GM12878 (cell line): ENCODE measurements at regions not wholly inside any gene's neighbourhood (a gene's known extent, or its start where the extent isn't known, plus 50 kb on each side); places are given as distances from the start of the nearest gene placed in this dataset.

Experiments
- ATAC-seq: fragments of 200-7000 bp; cut with Tn5 transposase; 3 replicates; pipeline ENCODE4 v1.9.1; 2020; ENCODE audit warnings: mild to moderate bottlenecking, moderate library complexity
- BruUV-seq: library from RNA; stranded (reverse); fragments of 400-500 nt; replicated peaks from 2 replicates; lab custom pipeline; 2021; lab: Mats Ljungman, UMichigan
- CTCF ChIA-PET: fragments of 300-600 bp; sonication (Branson Sonifier 250); formaldehyde crosslinking; extraction: SDS; loops from one replicate; lab custom pipeline; 2021; ENCODE audit warnings: inconsistent platforms; lab: Yijun Ruan, JAX
- POLR2A ChIA-PET: fragments of 350-600 bp; formaldehyde crosslinking; extraction: SDS; loops from one replicate; lab custom pipeline; 2021; ENCODE audit warnings: inconsistent platforms; lab: Charles Lee
- RAD21 ChIA-PET: fragments of 300-600 bp; sonication (Branson Sonifier 250); formaldehyde crosslinking; loops from one replicate; lab custom pipeline; 2023; ENCODE audit warnings: antibody characterized with exemption; ENCODE audit not compliant: unreplicated experiment; lab: Charles Lee
- SMC1A ChIA-PET: fragments of 300-600 bp; sonication (Branson Sonifier 250); formaldehyde crosslinking; loops from one replicate; lab custom pipeline; 2023; ENCODE audit not compliant: unreplicated experiment, uncharacterized antibody; lab: Charles Lee
- DNase-seq: peaks from one replicate; pipeline ENCODE4 v3.0.0-alpha.2; 2011; ENCODE audit warnings: low read depth, low spot score
- FAIRE-seq: peaks from 3 replicates; lab custom pipeline; 2011; peaks lifted over from hg19 to GRCh38; lab: Jason Lieb, UNC
- H2AFZ ChIP-seq: 2 replicates; pipeline ENCODE4 v1.6.0; 2011; ENCODE audit warnings: low read depth, low read length, control low read depth; ENCODE audit not compliant: control insufficient read depth
- H3K27ac ChIP-seq: 2 replicates; pipeline ENCODE4 v1.5.1; 2011; ENCODE audit warnings: control low read depth; ENCODE audit not compliant: control insufficient read depth, insufficient read depth
- H3K27me3 ChIP-seq, 2 experiments: replicated peaks in 1 of 2; 2 replicates each; pipeline versions ENCODE4 v1.6.0 to v1.6.1; 2011; ENCODE audit warnings: low read length in 1 of 2; ENCODE audit not compliant: control insufficient read depth in 2 of 2, insufficient read depth in 2 of 2
- H3K36me3 ChIP-seq, 2 experiments: 2 replicates each; pipeline ENCODE4 v1.5.1; 2011; ENCODE audit warnings: low read length in 1 of 2; ENCODE audit not compliant: control insufficient read depth in 2 of 2, insufficient read depth in 2 of 2
- H3K4me1 ChIP-seq: 2 replicates; pipeline ENCODE4 v1.6.1; 2011; ENCODE audit warnings: mild to moderate bottlenecking, low read length, moderate library complexity, mixed read lengths; ENCODE audit not compliant: control insufficient read depth, insufficient read depth
- H3K4me2 ChIP-seq: 2 replicates; pipeline ENCODE4 v1.6.0; 2011; ENCODE audit warnings: control low read depth; ENCODE audit not compliant: control insufficient read depth, insufficient read depth
- H3K4me3 ChIP-seq: fragments of 200-600 bp; sonication (generic); 2 replicates; pipeline ENCODE4 v1.5.1; 2016
- H3K79me2 ChIP-seq: 2 replicates; pipeline ENCODE4 v1.6.0; 2011; ENCODE audit warnings: low read length; ENCODE audit not compliant: control insufficient read depth, insufficient read depth
- H3K9ac ChIP-seq: 2 replicates; pipeline ENCODE4 v1.8.0; 2011; ENCODE audit warnings: low read length, control low read depth, mixed read lengths; ENCODE audit not compliant: control insufficient read depth, insufficient read depth
- H3K9me3 ChIP-seq: replicated peaks from 3 replicates; pipeline ENCODE4 v1.5.1; 2011; ENCODE audit warnings: mild to moderate bottlenecking, low read length; ENCODE audit not compliant: control insufficient read depth, insufficient read depth
- H4K20me1 ChIP-seq: 2 replicates; pipeline ENCODE4 v1.6.0; 2011; ENCODE audit not compliant: control insufficient read depth, insufficient read depth
- BCL11A ChIP-seq: IDR thresholded peaks from 2 replicates; pipeline ENCODE4 v1.6.1; 2011; ENCODE audit warnings: low read depth, low read length
- CEBPB ChIP-seq, 2 experiments: fragments of 150-350 bp in 1 of 2; IDR thresholded peaks; 2 replicates each; pipeline ENCODE4 v1.6.1; 2012 to 2014; ENCODE audit warnings: low read depth in 2 of 2, low read length in 2 of 2, borderline replicate concordance in 1 of 2, inconsistent platforms in 1 of 2
- ESRRA ChIP-seq: IDR thresholded peaks from 2 replicates; pipeline ENCODE4 v1.6.1; 2012; ENCODE audit warnings: mild to moderate bottlenecking, low read length, improper control_type of control experiment
- ETV6 ChIP-seq, 2 experiments: fragments of 450-650 bp in 1 of 2; IDR thresholded peaks in 1 of 2; conservative IDR thresholded peaks in 1 of 2; 2 replicates each; pipeline ENCODE4 v1.6.1; 2014; ENCODE audit warnings: antibody characterized with exemption in 1 of 2, borderline replicate concordance in 1 of 2, low read depth in 1 of 2, mild to moderate bottlenecking in 1 of 2, moderate library complexity in 1 of 2
- KLF5 ChIP-seq: fragments of 450-650 bp; IDR thresholded peaks from 2 replicates; pipeline ENCODE4 v1.6.1; 2014; ENCODE audit warnings: mild to moderate bottlenecking; ENCODE audit not compliant: partially characterized antibody
- MAX ChIP-seq: IDR thresholded peaks from 2 replicates; pipeline ENCODE4 v1.6.1; 2012; ENCODE audit warnings: low read depth, low read length, improper control_type of control experiment
- MYB ChIP-seq: fragments of 150-350 bp; IDR thresholded peaks from 2 replicates; pipeline ENCODE4 v1.6.1; 2014; ENCODE audit warnings: mild to moderate bottlenecking, low read depth, low read length, borderline replicate concordance
- TCF12 ChIP-seq: IDR thresholded peaks from 2 replicates; pipeline ENCODE4 v1.6.1; 2011; ENCODE audit warnings: low read depth, mild to moderate bottlenecking, low read length
- YY1 ChIP-seq: IDR thresholded peaks from 2 replicates; pipeline ENCODE4 v1.6.1; 2011; ENCODE audit warnings: low read depth, mild to moderate bottlenecking, low read length
- WGBS: methylation state at CpG from one replicate; pipeline ENCODE4 v1.1.6; 2016; ENCODE audit warnings: low lambda C conversion rate; ENCODE audit not compliant: insufficient replicate concordance, insufficient coverage; ENCODE audit errors: missing lambda C conversion rate; 5-methylcytosine and 5-hydroxymethylcytosine counted together
- in situ Hi-C: fragments of 300-500 bp; cut with MboI; formaldehyde crosslinking; loops from 9 replicates; pipeline ENCODE4 v1.14.3; 2018; ENCODE audit warnings: mixed read lengths
- intact Hi-C: fragments of 100-400 bp; cut with micrococcal nuclease; formaldehyde crosslinking; loops from one replicate; pipeline ENCODE4 v1.14.2; 2022; ENCODE audit not compliant: unreplicated experiment

GRCh38 chr14:65179918-65180724, 77.8 kb upstream of the MAX start (continued):
- TF ChIP-seq ESRRA (no peak), TCF12 (peak; percentile 96), ETV6 (conservative IDR thresholded peaks at IDR 0.05 in 1 of 2, IDR thresholded peaks at IDR 0.05 in 1 of 2; ENCODE audit: borderline replicate concordance in 1 of 2, low read depth in 1 of 2) (peak in 1 of 2 experiments; percentile 95; a peak in 2 of 4 replicates)

- RAD21 ChIA-PET = interaction anchor here (0.9 to 1.8 kb wide), 7 partner anchors 11 to 235 kb away, joined by 3 to 10 read pairs (median 4); no protein-coding TSS in a partner anchor
- Histone ChIP-seq H3K36me3 (no peaks in the 10 kb centered on the region), H3K4me1 (peaks cover 32% of the 10 kb centered on the region), H2AFZ (peak overlapping the region; percentile 13), H3K79me2 (no peaks in the 10 kb centered on the region), H4K20me1 (no peaks in the 10 kb centered on the region), H3K9ac (peak overlapping the region; percentile 69), H3K4me2 (peak overlapping the region; percentile 91), H3K9me3 (peaks cover 11% of the 10 kb centered on the region), H3K27ac (peak overlapping the region; percentile 99), H3K27me3 (no peaks in the 10 kb centered on the region), H3K4me3 (peak overlapping the region; percentile 9; the same call in 1 of the 2 replicates)
- FAIRE-seq = no peak
- POLR2A ChIA-PET = no interaction called here
- 0% methylated on average over 1 of the region's 1 CpG for WGBS
- DNase-seq = no peak
- in situ Hi-C loops (no loop called here), intact Hi-C loops (loop anchor here (1.0 to 5.0 kb wide), 3 partner anchors 15 to 122 kb away; no protein-coding TSS in a partner anchor)
- SMC1A ChIA-PET = interaction anchor here (1.0 to 2.5 kb wide), 7 partner anchors 10 to 235 kb away, joined by 3 to 6 read pairs (median 5); no protein-coding TSS in a partner anchor
- CTCF ChIA-PET = interaction anchor here (1.0 to 1.7 kb wide), 7 partner anchors 11 to 80 kb away, joined by 3 to 6 read pairs (median 4); no protein-coding TSS in a partner anchor
- BruUV-seq = no TSS peak
- peak; percentile 33 for ATAC-seq
- TF ChIP-seq CEBPB (IDR thresholded peaks at IDR 0.05; ENCODE audit: borderline replicate concordance in 1 of 2, low read depth in 2 of 2, low read length in 2 of 2) (0 out of 4 replicates have a peak, but pooled peaks of 1 of the 2 experiments have one; percentile 5), KLF5 (no peak), BCL11A (no peak), MAX (no peak), YY1 (peak; percentile 25; the same call in 1 of the 2 replicates), MYB (no peak)
These were observed 78.4 kb upstream of the MAX start for GRCh38 chr14:65180725-65181025.
